ENCODE measurements at regions not wholly inside any gene's neighbourhood (a gene's known extent, or its start where the extent isn't known, plus 50 kb on each side); places are given as distances from the start of the nearest gene placed in this dataset.
"Not testable (repeated sequence)": the region's sequence is repeated elsewhere in the genome, so short reads cannot be mapped to it uniquely, and the experiment has no call there.

DNA sequence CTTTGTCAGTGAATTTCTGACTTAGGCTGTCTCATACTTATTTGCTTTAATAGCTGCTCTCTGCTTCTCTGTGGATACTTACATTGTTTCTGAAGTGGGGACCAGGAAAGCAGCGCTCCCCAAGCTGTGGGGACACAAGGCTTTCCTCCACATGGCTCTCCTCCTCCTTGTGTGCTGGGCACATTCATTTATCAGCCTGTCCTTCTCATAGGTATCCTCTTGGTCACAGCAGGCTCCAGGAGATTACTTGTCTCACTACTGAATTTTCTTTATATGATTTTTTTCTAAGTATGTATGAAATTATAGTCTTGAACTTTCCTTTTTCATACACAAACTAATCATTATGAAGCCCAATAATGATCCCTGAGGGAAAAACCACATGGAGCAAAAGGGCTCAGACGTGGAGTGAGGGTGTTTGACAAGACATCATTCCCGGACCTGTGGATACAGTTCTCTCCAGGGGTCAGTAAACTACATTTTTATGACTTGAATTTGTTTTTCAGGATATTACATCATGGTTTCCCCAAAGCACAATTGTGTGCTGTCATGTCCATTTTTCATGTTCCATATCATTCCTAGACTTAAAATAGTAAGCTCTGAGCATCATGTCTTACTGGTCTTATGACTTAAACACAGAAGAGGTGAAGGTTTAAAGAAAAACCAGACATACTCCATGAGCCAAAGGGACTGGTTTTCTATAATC, 234.5 kb downstream of the PCSK1 start:
- peak; percentile 39 for DNase-seq

DNA sequence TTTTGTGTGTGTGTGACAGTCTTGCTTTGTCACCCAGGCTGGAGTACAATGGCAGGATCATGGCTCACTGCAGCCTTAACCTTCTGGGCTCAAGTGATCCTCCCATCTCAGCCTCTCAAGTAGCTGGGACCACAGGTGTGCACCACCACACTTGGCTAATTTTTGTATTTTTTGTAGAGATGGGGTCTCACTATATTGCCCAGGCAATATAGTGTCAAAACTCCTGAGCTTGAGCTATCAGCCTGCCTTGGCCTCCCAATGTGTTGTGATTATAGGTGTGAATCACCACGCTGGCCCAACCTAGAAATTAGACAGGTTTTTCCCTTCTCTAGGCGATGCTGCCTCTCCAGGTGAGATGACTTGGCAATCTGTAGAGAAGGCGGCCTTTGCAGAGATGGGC, 235.3 kb downstream of the PCSK1 start:
- not testable (repeated sequence) for DNase-seq

DNA sequence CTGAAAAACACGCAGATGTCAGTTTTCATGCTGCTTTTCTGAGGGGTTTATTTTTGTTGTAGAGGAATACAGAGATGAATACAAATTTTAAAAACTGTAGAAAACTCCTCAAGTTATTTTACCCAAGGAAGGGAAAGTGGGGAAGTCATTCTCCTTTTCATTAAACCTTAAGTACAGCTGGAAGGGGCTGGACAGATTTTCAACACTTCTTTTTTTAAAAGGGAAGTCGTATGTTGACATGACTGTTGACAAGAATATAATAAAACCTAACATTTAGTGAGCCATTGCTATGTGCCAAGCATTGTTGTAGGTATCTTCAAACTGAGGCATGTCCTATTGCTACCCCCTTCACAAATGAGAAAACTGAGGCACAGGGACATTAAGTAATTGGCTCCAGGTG, 235.7 kb upstream of the ELL2 start:
- DNase-seq = no peak

DNA sequence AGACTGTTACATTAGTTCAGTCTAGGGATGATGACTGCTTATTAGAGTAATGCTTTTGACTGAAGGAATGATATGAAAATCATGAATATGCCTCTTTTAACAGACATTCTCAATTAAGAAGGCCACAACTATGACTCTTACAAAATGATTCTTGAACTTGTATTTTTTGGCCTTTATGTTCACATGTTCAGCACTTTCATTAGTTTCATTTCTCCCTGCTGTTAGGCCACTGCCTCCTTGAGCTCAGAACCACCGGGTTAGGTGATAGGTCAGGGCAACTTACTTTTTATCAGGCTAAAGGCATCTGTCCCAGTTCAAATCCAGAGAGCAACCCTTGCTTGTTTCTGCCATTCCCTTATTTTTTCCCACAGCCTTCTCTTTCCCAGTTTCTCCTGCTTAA, 235.2 kb upstream of the ELL2 start:
- DNase-seq = no peak

DNA sequence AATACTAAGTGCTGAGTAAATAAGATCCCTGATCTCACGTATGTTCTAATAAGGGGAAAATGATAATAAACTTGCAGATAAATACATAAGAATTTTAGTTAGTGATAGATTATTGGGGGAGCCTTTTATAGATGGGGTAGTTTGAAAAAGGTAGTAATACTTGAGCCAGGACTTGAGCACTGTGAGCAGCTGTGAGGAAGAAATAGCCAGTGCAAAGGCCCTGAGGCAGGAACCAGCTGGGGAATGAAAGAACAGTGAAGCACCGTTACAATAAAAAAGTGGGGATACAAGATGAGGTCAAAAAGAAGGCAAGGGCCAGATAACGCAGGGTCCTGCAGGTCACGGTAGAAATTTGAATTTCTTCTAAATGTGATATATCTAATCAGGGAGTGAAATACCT, 234.8 kb upstream of the ELL2 start:
- no peak for DNase-seq

DNA sequence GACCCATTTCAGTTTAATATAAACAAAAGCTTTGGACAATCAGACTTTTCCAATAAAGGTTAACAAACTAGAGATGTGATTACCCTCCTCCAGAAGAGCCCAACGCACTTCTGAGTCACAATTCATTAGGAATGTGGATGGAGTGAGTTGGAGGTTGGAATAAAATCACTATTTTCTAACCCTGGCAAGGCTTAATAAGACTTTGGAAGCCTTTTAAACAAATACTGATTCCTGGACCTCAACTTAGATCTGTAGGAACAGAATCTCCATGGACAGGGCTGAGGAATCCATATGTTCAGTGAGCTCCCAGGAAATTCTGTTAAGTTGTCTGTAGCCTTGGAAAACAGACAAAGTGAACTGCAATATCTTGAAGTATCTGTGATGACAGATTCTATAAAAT, 233.5 kb upstream of the ELL2 start:
- DNase-seq = no peak

GRCh38 chr5:96194593-96194992, 232.9 kb upstream of the ELL2 start:
- no peak for DNase-seq

- no peak for DNase-seq
Measured at GRCh38 chr5:96193946-96194345, 232.3 kb upstream of the ELL2 start.

- no peak for DNase-seq
Measured at GRCh38 chr5:96189987-96190386, 228.3 kb upstream of the ELL2 start.

GRCh38 chr5:96189028-96189826, 227.6 kb upstream of the ELL2 start:
- no peak for DNase-seq

DNA sequence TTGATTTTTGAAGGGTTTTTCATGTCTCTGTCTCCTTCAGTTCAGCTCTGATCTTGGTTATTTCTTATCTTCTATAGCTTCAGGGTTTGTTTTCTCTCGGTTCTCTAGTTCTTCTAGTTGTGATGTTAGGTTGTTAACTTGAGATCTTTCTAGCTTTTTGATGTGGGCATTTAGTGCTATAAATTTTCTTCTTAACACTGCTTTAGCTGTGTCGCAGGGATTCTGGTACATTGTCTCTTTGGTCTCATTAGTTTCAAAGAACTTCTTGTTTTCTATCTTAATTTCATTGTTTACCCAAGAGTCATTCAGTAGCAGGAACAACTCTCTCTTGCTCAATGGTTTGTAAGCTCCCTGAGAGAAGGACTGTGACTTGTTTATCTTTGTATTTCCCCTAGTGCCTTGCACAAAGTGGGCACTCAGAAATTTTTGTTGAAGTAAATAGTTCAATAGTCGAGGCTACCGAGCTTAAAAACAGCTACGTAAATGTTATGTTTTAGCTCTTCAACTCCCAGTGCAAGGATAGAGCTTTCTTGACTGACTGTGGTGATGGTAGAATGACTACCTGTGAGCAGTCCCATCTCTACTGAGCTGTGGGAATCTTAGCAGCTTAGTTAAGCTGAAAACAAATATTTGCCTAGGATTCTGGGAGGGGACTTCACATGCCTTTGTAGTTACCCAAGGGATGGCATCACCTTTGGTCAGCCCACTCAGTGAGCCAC, 225.8 kb upstream of the ELL2 start:
- no peak for DNase-seq

GRCh38 chr5:96184510-96184909, 222.9 kb upstream of the ELL2 start:
- not testable (repeated sequence) for DNase-seq

DNA sequence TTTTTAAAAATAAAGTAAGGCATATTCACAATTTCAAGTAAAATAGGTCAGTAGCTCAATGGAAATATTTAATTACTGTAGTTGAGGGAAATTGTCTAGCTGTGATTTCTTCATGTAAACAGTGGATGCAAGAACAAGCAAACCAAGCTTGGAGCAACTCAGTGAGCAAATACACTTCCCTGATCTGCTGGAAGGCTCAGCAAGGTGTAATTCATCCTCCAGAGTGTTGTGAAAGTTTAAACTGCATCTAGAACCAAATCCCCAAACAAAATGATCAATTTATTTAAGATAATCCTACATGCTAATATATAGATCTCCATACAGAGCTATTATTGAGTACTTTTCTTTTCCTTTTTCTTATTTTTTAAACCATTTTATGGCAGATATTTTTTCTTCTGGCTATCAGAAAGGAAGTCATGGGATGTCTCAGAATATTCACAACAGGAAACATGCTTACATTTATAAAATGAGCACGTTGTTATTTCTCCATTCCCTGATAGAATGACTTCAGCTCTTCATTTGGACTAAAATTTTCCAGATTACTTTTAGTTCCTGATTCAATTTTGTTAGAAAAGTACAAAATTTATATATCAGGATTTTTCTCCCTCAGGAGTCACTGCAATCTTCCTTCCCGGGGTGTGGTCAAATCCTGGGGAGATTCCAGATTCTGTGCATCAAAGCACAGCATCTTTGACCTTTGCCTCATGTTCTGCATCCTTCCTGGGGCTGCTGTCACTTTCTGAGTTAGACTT, 219.2 kb upstream of the ELL2 start:
- DNase-seq = no peak

GRCh38 chr5:96177303-96177869, 215.7 kb upstream of the ELL2 start:
- DNase-seq = peak; percentile 36

- DNase-seq = no peak
Measured at GRCh38 chr5:96176022-96176421, 214.4 kb upstream of the ELL2 start.

- DNase-seq = no peak
Measured at GRCh38 chr5:96175090-96175489, 213.4 kb upstream of the ELL2 start.

DNA sequence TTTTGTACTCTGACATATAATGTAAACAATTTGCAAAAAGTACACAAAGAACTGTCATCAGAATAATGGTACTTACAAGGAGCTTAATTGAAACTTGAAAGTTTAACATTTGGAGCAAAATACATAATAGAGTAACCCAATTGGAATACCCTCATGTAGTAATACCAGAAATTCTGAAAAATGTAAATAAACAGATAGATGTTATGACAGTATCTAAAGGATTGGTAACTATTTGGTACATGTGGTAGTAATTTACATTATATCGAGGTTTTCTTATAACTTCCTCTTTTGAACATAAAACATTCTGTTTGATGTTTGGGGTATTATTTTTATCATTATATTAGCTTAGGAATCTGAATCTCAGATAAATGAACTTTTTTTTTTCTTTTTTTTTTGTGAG, 211.7 kb upstream of the ELL2 start:
- DNase-seq = no peak

- no peak for DNase-seq
Measured at GRCh38 chr5:96172436-96172835, 210.8 kb upstream of the ELL2 start.

- DNase-seq = not testable (repeated sequence)
Measured at GRCh38 chr5:96171973-96172372, 210.3 kb upstream of the ELL2 start.

GRCh38 chr5:96170481-96171125, 209.0 kb upstream of the ELL2 start:
- DNase-seq = not testable (repeated sequence)

- not testable (repeated sequence) for DNase-seq
Measured at GRCh38 chr5:96168833-96169232, 207.2 kb upstream of the ELL2 start.

DNA sequence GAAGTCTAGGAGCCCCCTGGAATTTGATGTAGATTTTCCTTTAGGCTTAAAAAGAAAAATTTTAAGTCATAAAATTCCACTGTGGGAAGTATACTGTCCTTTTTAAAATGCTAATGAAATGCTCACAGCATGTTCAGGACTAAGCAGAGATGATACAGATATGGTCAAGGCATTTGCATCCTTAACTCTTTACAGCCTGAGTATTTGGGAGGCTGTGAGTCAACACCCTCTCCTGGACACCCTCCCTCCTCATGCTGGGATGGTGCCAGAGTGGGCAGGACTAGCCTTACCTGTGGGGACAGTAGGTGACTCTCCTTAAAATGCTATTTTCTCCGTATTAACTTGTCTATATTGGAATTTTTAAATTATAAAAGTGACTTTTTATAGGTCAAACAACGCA, 197.4 kb upstream of the ELL2 start:
- no peak for DNase-seq

Data from femur (tissue), 1 donor.